RKO (cell line): ENCODE measurements at regions not wholly inside any gene's neighbourhood (a gene's known extent, or its start where the extent isn't known, plus 50 kb on each side); places are given as distances from the start of the nearest gene placed in this dataset.

Experiments used
- DNase-seq: peaks from one replicate; pipeline ENCODE4 v3.0.0-alpha.2; 2016; ENCODE audit warnings: low spot score

DNA sequence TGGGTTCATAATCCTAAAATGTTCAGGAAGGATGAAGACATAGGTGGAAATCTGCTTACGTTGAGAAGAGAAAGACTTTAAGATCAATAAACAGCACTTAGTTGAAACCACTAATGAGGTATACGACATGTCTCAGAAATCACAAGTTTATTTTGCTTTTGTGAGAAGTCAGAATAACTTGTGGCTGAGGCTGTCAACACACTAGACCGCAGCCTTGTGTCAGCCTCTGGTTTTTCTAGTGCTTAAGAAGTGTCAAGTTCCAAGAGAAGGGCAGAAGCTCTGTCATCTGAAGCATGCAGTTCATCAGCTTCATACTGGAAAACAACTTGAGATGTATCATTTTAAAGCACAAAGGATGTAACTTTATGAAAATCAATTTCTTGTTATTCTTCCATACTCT, 420.9 kb downstream of the METTL15 start:
- no peak for DNase-seq

GRCh38 chr11:28528217-28528616, 420.0 kb downstream of the METTL15 start:
- no peak for DNase-seq

- DNase-seq: peak; percentile 31
Observed at GRCh38 chr11:28526406-28526751, 418.2 kb downstream of the METTL15 start.

- no peak for DNase-seq
Observed at GRCh38 chr11:28525636-28526405, 417.6 kb downstream of the METTL15 start.

DNA sequence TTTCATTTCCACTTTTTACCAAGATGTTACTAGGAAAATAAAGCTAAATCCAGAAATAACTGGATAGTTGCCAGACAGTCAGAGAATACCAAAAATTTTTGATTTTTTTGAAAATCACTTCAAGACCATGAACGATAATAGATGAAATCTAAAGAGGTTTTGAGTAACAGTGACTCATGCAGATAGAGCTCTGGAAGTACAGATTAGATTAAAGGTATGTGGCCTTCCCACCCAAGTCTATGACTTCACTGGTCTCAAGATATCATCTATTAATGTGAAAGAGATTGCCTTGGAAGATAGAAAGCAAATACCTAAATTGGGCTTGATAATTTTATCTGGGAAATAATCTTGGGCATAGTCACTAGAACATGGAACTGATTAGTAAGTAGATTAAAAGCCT, 415.9 kb downstream of the METTL15 start:
- no peak for DNase-seq

- DNase-seq: no peak
Observed at GRCh38 chr11:28521075-28521474, 412.9 kb downstream of the METTL15 start.

DNA sequence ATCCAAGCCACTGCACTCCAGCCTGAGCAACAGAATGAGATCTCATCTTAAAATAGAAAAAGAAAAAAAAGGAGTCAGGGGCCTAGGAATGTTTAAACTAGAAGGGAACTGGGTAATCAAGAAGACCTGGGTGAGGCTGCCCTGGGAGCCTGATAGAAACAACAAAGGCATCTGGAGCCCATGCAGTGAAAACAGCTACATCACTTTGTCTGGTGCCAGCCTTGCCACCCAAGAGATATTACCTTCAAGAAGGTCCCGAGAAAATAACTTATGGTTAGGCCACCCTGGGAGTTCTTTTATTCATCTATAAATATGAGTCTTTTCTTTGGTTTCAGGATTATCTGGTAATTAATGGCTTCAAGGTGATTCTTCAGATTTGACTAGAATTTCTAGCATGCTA, 412.1 kb downstream of the METTL15 start:
- no peak for DNase-seq

- DNase-seq: no peak
Observed at GRCh38 chr11:28518825-28519224, 410.6 kb downstream of the METTL15 start.

- no peak for DNase-seq
Observed at GRCh38 chr11:28517621-28518020, 409.4 kb downstream of the METTL15 start.

DNA sequence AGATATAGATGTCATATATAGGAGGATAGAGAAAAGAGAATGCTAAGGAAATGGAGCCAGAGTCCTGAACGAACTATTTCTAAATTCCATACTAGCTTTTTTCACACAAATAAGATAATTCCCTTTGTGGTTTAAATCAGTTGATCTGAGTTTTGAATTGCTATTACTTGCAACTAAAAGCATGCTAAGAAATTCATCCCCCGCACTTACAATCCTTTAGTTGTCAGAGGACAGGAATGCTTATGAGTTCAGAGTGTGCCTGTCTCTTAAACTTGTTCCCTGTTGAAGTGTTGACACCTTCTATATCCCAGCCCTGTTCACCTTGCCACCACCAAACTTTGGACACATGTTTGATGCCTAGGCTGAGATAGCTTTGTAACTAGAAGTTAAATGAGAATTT, 406.2 kb downstream of the METTL15 start:
- no peak for DNase-seq

- DNase-seq: no peak
Observed at GRCh38 chr11:28512143-28512756, 404.1 kb downstream of the METTL15 start.

DNA sequence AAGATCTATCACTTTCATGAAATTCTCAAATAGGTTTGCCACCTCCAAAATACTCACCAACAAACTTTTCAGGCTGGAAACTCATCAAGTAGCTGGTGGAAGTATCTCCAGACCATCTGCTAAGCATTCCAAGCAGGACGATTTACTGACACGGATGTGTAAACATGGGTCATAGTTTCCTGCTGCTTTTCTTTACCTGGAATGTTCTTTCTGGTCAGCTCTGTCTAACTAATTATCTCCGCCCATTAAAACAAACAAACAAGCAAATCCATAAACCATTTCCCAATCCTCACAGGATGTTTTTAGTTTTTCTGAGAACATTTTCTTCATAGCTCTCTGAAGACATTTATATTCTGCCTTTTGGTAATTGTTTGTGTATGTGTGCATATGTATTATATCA, 397.0 kb downstream of the METTL15 start:
- no peak for DNase-seq

DNA sequence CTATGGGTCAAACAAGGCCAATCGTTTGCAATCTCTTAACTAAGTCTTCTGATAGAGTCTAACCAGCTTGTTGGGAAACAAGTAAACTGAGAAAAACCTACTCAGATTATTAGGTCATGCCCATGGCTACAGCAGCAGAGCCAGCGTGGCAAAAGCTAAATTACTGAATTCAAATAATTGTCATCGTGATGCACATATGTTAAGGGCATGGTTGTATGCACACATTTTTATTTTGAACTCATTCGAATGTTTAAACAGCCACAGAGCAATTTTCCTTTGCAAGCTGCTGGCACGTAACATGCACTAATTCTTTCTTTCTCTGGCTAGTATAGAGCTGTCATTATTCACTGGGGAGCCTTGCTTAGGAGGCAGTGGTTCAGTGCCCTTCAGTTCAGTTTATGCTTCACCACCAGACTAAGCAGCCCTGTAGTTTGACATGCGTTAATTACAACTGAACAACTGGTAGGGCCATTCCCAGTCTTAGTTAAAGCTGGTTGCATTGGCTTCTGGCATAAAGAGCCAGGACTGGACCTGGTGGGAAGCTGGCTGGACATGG, 396.4 kb downstream of the METTL15 start:
- DNase-seq: no peak

DNA sequence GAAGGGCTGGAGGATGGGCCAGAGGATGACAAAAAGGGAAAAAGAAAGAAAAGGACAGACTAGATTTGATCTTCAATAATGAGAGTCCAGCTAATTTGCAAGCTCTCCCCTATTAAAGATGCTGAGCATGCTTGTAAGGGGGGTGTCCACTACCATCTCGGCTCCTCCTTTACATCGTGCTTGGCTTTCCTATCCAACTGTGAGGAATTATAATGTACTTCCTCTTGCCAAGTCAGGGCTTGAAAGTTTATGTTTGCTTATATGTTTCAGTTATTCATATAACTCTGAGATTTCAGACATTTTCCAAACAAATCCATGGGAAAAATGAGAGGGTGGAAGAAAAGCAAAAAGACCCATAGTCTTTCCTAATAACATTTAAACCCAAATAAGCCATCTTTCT, 387.1 kb downstream of the METTL15 start:
- DNase-seq: no peak

- no peak for DNase-seq
Observed at GRCh38 chr11:28491431-28491830, 383.2 kb downstream of the METTL15 start.

GRCh38 chr11:28490773-28491382, 382.7 kb downstream of the METTL15 start:
- no peak for DNase-seq

DNA sequence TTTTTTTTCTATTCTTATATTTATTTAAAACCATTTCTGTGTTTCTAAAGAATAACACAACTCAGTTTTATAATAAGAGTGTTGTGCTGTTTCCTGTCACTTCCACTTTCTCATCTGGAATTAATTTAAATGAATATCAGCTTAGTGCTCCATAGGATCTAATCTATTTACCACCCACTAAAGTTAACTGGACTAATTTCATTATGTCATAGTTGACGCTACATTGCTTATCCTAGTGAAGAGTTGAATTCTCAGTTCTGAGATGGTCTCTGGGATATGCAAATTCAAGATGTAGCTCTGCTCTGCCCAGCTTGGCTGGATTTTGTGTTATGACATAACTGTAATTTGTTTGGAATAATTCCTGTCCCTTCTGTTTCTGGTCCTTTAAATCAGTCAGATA, 380.1 kb downstream of the METTL15 start:
- DNase-seq: no peak

DNA sequence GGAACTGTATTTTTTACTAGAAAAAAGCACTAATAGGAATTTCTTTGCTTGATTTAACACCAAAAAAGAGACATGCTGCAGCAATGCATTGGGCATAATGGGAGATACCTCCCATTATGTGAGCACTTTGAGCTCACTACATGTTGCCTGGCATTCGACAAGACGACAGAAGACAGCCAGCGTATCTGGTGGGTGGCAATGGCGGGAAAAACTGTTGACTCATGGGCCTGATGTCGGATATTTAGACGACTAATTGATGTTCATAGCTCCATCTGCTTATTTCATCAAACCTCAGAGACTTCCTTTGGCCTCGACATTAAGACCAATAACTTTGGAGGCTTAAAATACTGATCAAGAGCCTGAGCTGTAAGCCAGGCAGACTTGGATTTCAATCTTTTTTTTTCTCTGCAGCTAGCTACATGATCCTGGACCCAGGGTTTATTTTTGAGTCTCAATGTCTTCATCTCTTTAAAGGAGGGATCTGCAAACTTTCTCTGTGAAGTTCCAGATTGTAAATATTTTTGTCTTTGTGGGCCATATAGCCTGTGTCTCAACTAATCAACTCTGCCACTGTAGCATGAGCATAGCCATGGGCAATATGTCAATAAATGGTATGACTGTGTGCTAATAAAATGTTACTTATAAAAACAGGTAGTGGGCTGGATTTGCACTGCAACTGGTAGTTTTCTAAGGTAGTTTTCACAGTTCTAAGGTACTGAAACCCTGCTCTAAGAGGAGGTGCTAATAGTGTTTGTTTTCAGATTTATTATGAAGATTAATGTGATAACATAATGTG, 375.1 kb downstream of the METTL15 start:
- DNase-seq: no peak

- DNase-seq: no peak
Observed at GRCh38 chr11:28482666-28483065, 374.5 kb downstream of the METTL15 start.

DNA sequence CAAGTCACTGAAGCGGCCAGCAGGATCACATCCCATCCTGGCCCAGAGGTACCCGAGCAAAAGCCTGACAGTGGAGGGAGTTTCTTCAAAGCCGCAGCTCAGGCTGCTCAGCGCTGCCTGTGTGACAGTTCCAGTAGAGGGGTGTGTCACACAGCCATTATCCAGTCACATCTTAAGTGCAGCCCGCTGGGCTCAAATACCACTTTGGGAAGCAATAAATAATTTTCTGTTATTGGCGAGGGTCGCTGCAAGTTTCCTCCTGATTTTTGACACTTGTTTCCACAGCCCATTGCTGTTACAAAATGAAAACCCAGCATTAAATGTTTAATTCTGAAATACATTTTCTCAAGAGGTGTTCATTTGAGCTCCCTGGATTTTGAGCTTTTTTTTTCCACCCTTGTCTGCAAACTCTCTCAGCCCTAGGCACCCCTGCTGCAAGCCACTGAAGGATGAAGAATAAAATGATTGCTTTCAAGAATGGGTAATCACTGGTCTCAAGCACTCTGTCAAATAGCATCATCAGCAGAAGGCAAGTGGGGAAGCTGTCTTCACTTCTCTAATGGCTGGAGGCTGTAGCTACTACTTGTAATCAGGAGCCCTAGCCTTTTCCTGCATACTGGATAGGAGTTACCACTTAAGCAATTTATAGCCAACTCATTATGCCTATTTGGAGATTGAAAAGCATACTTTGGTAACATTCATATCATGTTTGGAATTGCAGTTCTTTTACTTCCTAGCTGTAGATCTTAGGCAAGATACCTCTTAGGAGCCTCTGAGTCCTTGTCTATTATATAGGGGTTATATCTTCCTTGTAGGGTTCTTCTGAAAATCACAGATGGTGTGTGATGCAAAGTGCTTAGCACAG, 373.7 kb downstream of the METTL15 start:
- no peak for DNase-seq

DNA sequence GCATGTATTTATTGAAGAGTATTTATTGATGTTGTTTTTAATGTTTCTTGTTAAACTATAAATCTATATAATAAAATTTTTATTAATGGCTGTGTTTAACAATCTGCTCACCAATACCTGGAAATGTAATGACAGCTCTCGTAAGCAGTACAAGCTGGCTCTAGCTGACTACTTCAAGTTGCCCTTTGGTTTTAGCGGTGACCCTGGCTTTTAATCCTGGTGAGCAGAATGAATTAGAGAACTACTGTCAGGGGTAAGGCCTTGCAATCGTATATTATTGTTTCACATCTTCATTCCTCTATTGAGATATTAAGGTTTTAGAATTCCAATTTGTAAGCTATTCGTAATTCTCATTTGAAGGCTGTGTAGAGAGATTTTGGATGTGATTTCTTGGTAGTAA, 372.2 kb downstream of the METTL15 start:
- no peak for DNase-seq
